SK-N-MC (cell line): ENCODE measurements at regions not wholly inside any gene's neighbourhood (a gene's known extent, or its start where the extent isn't known, plus 50 kb on each side); places are given as distances from the start of the nearest gene placed in this dataset.
A peak's percentile ranks its signal among the peaks of the same experiment; 100 is the strongest.

Experiments used
- EZH2 ChIP-seq: fragments of 200-600 bp; sonication (generic); IDR thresholded peaks from one replicate; pipeline ENCODE4 v1.6.1; 2017; ENCODE audit warnings: antibody characterized with exemption
- FOXP2 ChIP-seq: optimal IDR thresholded peaks from 2 replicates; pipeline ENCODE3; 2011; ENCODE audit warnings: mild to moderate bottlenecking, moderate library complexity; ENCODE audit not compliant: insufficient read depth; ENCODE audit errors: extremely low read length, control extremely low read depth
- POLR2AphosphoS5 ChIP-seq: IDR thresholded peaks from 2 replicates; pipeline ENCODE4 v1.6.1; 2012; ENCODE audit warnings: mild to moderate bottlenecking, low read depth, low read length, borderline replicate concordance

- TF ChIP-seq POLR2AphosphoS5, result peak; percentile 48
- no peak for TF ChIP-seq EZH2
- TF ChIP-seq FOXP2, result no peak
Measured at GRCh38 chr11:16605389-16605893, 133.0 kb upstream of the C11orf58 start.
